Keratinocyte (primary cell): ENCODE measurements at regions not wholly inside any gene's neighbourhood (a gene's known extent, or its start where the extent isn't known, plus 50 kb on each side); places are given as distances from the start of the nearest gene placed in this dataset.

Source experiments
- DNase-seq: peaks from one replicate; pipeline ENCODE4 v3.0.0-alpha.2; 2011; ENCODE audit warnings: low read depth, missing footprints, low spot score
- FAIRE-seq: peaks from 2 replicates; lab custom pipeline; 2011; peaks lifted over from hg19 to GRCh38; lab: Jason Lieb, UNC
- H2AFZ ChIP-seq: 2 replicates; pipeline ENCODE4 v1.6.0; 2012; ENCODE audit warnings: low read length, control low read depth, inconsistent platforms; ENCODE audit not compliant: control insufficient read depth
- H3K27ac ChIP-seq: 2 replicates; pipeline ENCODE4 v1.5.1; 2011; ENCODE audit warnings: low read length; ENCODE audit not compliant: control insufficient read depth, insufficient read depth
- H3K27me3 ChIP-seq: 3 replicates; pipeline ENCODE4 v1.6.0; 2011; ENCODE audit warnings: low read length; ENCODE audit not compliant: control insufficient read depth, insufficient read depth; ENCODE audit errors: extremely low read depth
- H3K36me3 ChIP-seq, 2 experiments: 2 replicates in 1 of 2; 3 replicates in 1 of 2; pipeline ENCODE4 v1.5.1; 2011; ENCODE audit warnings: low read length in 2 of 2, mild to moderate bottlenecking in 1 of 2; ENCODE audit not compliant: control insufficient read depth in 2 of 2, insufficient read depth in 2 of 2; ENCODE audit errors: extremely low read depth in 1 of 2
- H3K4me1 ChIP-seq: 3 replicates; pipeline ENCODE4 v1.5.1; 2011; ENCODE audit warnings: low read length; ENCODE audit not compliant: control insufficient read depth, insufficient read depth; ENCODE audit errors: extremely low read depth
- H3K4me2 ChIP-seq: 3 replicates; pipeline ENCODE4 v1.6.0; 2011; ENCODE audit warnings: low read depth, low read length; ENCODE audit not compliant: control insufficient read depth, insufficient read depth; ENCODE audit errors: extremely low read depth
- H3K4me3 ChIP-seq, 3 experiments: fragments of 200-600 bp in 1 of 3; sonication (generic) in 1 of 3; 2 replicates in 2 of 3; 3 replicates in 1 of 3; pipeline ENCODE4 v1.5.1; 2011 to 2016; ENCODE audit warnings: low read length in 3 of 3, mild to moderate bottlenecking in 3 of 3, control low read depth in 2 of 3, inconsistent platforms in 1 of 3, low read depth in 1 of 3, mixed read lengths in 1 of 3, mixed run types in 1 of 3, moderate library complexity in 1 of 3; ENCODE audit not compliant: control insufficient read depth in 2 of 3, insufficient read depth in 2 of 3; ENCODE audit errors: extremely low read depth in 1 of 3
- H3K79me2 ChIP-seq: 2 replicates; pipeline ENCODE4 v1.6.0; 2012; ENCODE audit warnings: low read length; ENCODE audit not compliant: control insufficient read depth, insufficient read depth
- H3K9ac ChIP-seq: 3 replicates; pipeline ENCODE4 v1.6.0; 2011; ENCODE audit warnings: low read length; ENCODE audit not compliant: control insufficient read depth, insufficient read depth; ENCODE audit errors: extremely low read depth
- H3K9me1 ChIP-seq: 3 replicates; pipeline ENCODE4 v1.6.0; 2011; ENCODE audit warnings: low read length; ENCODE audit not compliant: control insufficient read depth, insufficient read depth; ENCODE audit errors: extremely low read depth
- H3K9me3 ChIP-seq: 2 replicates; pipeline ENCODE4 v1.5.1; 2012; ENCODE audit warnings: low read depth, low read length; ENCODE audit not compliant: control insufficient read depth
- H4K20me1 ChIP-seq: 3 replicates; pipeline ENCODE4 v1.6.0; 2011; ENCODE audit warnings: low read length; ENCODE audit not compliant: control insufficient read depth, insufficient read depth; ENCODE audit errors: extremely low read depth
- CTCF ChIP-seq, 3 experiments: IDR thresholded peaks in 1 of 3; conservative IDR thresholded peaks in 1 of 3; optimal IDR thresholded peaks in 1 of 3; 2 replicates in 2 of 3; 3 replicates in 1 of 3; pipeline versions ENCODE3 to v1.5.1; 2011; ENCODE audit warnings: low read length in 3 of 3, mild to moderate bottlenecking in 3 of 3, moderate library complexity in 2 of 3, control low read depth in 1 of 3, inconsistent platforms in 1 of 3; ENCODE audit not compliant: insufficient read depth in 2 of 3; ENCODE audit errors: extremely low read depth in 1 of 3
- EZH2 ChIP-seq: IDR thresholded peaks from one replicate; pipeline ENCODE4 v1.6.1; 2012; ENCODE audit warnings: inconsistent platforms, mild to moderate bottlenecking, low read length, moderate library complexity
- dilution Hi-C: fragments of 300-500 bp; cut with MboI; formaldehyde crosslinking; loops from one replicate; pipeline ENCODE4 v1.7.0; 2020; ENCODE audit warnings: low sequenced_read_pairs; ENCODE audit not compliant: extremely low pct_ligation_motif_present

GRCh38 chr6:56377295-56377694, 129.9 kb upstream of the COL21A1 start:
- dilution Hi-C loops, result no loop called here
- H3K36me3 ChIP-seq, result no peaks in the 10 kb centered on the region
- H3K9ac ChIP-seq, result no peak overlapping the region
- H4K20me1 ChIP-seq, result no peaks in the 10 kb centered on the region
- H3K4me1 ChIP-seq, result peaks cover 20% of the 10 kb centered on the region
- H3K9me3 ChIP-seq, result no peaks in the 10 kb centered on the region
- H3K27ac ChIP-seq, result no peak overlapping the region
- FAIRE-seq, result no peak
- DNase-seq, result no peak
- H3K9me1 ChIP-seq, result no peaks in the 10 kb centered on the region
- no peaks in the 10 kb centered on the region for H3K27me3 ChIP-seq
- H3K79me2 ChIP-seq, result no peaks in the 10 kb centered on the region
- no peak for TF ChIP-seq EZH2
- TF ChIP-seq CTCF (optimal IDR thresholded peaks at IDR 0.05 in 1 of 3, IDR thresholded peaks at IDR 0.05 in 1 of 3, conservative IDR thresholded peaks at IDR 0.05 in 1 of 3; ENCODE audit: extremely low read depth in 1 of 3, insufficient read depth in 2 of 3, low read length in 3 of 3), result no peak
- H2AFZ ChIP-seq, result no peak overlapping the region
- no peak overlapping the region for H3K4me2 ChIP-seq
- no peak overlapping the region for H3K4me3 ChIP-seq

GRCh38 chr6:56375806-56376205, 128.4 kb upstream of the COL21A1 start:
- Histone ChIP-seq H3K4me3 (no peak overlapping the region), H3K36me3 (no peaks in the 10 kb centered on the region), H3K4me2 (no peak overlapping the region), H3K9ac (no peak overlapping the region), H2AFZ (no peak overlapping the region), H3K27me3 (no peaks in the 10 kb centered on the region), H3K4me1 (peaks cover 23% of the 10 kb centered on the region), H3K9me3 (no peaks in the 10 kb centered on the region), H3K27ac (no peak overlapping the region), H3K9me1 (no peaks in the 10 kb centered on the region), H4K20me1 (no peaks in the 10 kb centered on the region), H3K79me2 (no peaks in the 10 kb centered on the region)
- TF ChIP-seq EZH2, result no peak
- no peak for TF ChIP-seq CTCF (optimal IDR thresholded peaks at IDR 0.05 in 1 of 3, IDR thresholded peaks at IDR 0.05 in 1 of 3, conservative IDR thresholded peaks at IDR 0.05 in 1 of 3; ENCODE audit: extremely low read depth in 1 of 3, insufficient read depth in 2 of 3, low read length in 3 of 3)
- FAIRE-seq, result no peak
- dilution Hi-C loops, result no loop called here
- no peak for DNase-seq
